H1 (cell line): ENCODE measurements at regions not wholly inside any gene's neighbourhood (a gene's known extent, or its start where the extent isn't known, plus 50 kb on each side); places are given as distances from the start of the nearest gene placed in this dataset.

ENCODE experiments used
- CTCF ChIA-PET: fragments of 300-600 bp; sonication (Branson Sonifier 250); formaldehyde crosslinking; loops from one replicate; lab custom pipeline; 2021; ENCODE audit not compliant: partially characterized antibody; lab: Charles Lee
- POLR2A ChIA-PET: fragments of 300-600 bp; sonication (Branson Sonifier 250); formaldehyde crosslinking; loops from one replicate; lab custom pipeline; 2021; ENCODE audit warnings: inconsistent platforms; ENCODE audit not compliant: partially characterized antibody; lab: Charles Lee
- DNase-seq, 2 experiments: peaks; one replicate each; pipeline versions ENCODE4 v3.0.0 to v3.0.0-alpha.2; 2010 to 2022; ENCODE audit warnings: low spot score in 2 of 2, low read depth in 1 of 2, mixed read lengths in 1 of 2
- FAIRE-seq: peaks from 2 replicates; lab custom pipeline; 2011; peaks lifted over from hg19 to GRCh38; lab: Jason Lieb, UNC
- H2AFZ ChIP-seq: 2 replicates; pipeline ENCODE4 v1.8.1; 2012; ENCODE audit warnings: low read length, inconsistent platforms
- H2AK5ac ChIP-seq: 2 replicates; pipeline ENCODE4 v1.6.1; 2013; ENCODE audit warnings: low read depth, low read length
- H2BK120ac ChIP-seq: replicated peaks from 2 replicates; pipeline ENCODE3; 2013; ENCODE audit warnings: low read depth, low read length, inconsistent platforms
- H2BK12ac ChIP-seq: 2 replicates; pipeline ENCODE4 v1.6.1; 2013; ENCODE audit warnings: low read depth, low read length
- H2BK15ac ChIP-seq: 2 replicates; pipeline ENCODE4 v1.6.1; 2013; ENCODE audit warnings: low read length
- H2BK20ac ChIP-seq: 2 replicates; pipeline ENCODE4 v1.6.1; 2013; ENCODE audit warnings: low read length
- H2BK5ac ChIP-seq: 2 replicates; pipeline ENCODE4 v1.6.1; 2013; ENCODE audit warnings: low read depth, low read length
- H3K14ac ChIP-seq: 2 replicates; pipeline ENCODE4 v1.6.1; 2013; ENCODE audit warnings: inconsistent platforms; ENCODE audit not compliant: insufficient read length
- H3K18ac ChIP-seq: 2 replicates; pipeline ENCODE4 v1.6.1; 2013; ENCODE audit warnings: low read length; ENCODE audit errors: extremely low read depth
- H3K23ac ChIP-seq: 2 replicates; pipeline ENCODE4 v1.6.1; 2013; ENCODE audit warnings: inconsistent platforms; ENCODE audit not compliant: insufficient read length
- H3K23me2 ChIP-seq: 2 replicates; pipeline ENCODE4 v1.6.1; 2013; ENCODE audit warnings: low read depth, low read length
- H3K27ac ChIP-seq: 2 replicates; pipeline ENCODE4 v1.6.1; 2011; ENCODE audit warnings: low read depth, low read length, inconsistent platforms
- H3K27me3 ChIP-seq, 4 experiments: replicated peaks in 1 of 4; 1 replicate in 1 of 4; 2 replicates in 3 of 4; pipeline versions ENCODE4 v1.6.1 to v1.8.1; 2011 to 2013; ENCODE audit warnings: low read length in 3 of 4, mild to moderate bottlenecking in 3 of 4, inconsistent platforms in 2 of 4, mixed read lengths in 2 of 4, moderate library complexity in 1 of 4; ENCODE audit not compliant: control insufficient read depth in 3 of 4, insufficient read depth in 3 of 4; ENCODE audit errors: extremely low read depth in 1 of 4
- H3K36me3 ChIP-seq, 4 experiments: 2 replicates each; pipeline versions ENCODE4 v1.6.1 to v1.8.1; 2011 to 2013; ENCODE audit warnings: mild to moderate bottlenecking in 4 of 4, low read length in 3 of 4, moderate library complexity in 2 of 4, control low read depth in 1 of 4, inconsistent platforms in 1 of 4; ENCODE audit not compliant: insufficient read depth in 4 of 4, control insufficient read depth in 2 of 4
- H3K4ac ChIP-seq: replicated peaks from 2 replicates; pipeline ENCODE3; 2013; ENCODE audit warnings: low read length, low read depth, mixed read lengths, inconsistent platforms; ENCODE audit not compliant: insufficient read length
- H3K4me1 ChIP-seq, 4 experiments: replicated peaks in 1 of 4; 1 replicate in 1 of 4; 2 replicates in 3 of 4; pipeline versions ENCODE4 v1.6.1 to v1.8.1; 2011 to 2013; ENCODE audit warnings: low read length in 3 of 4, inconsistent platforms in 2 of 4, mixed read lengths in 1 of 4; ENCODE audit not compliant: insufficient read depth in 4 of 4, control insufficient read depth in 3 of 4
- H3K4me2 ChIP-seq, 2 experiments: 2 replicates each; pipeline versions ENCODE4 v1.6.1 to v1.8.1; 2011 to 2013; ENCODE audit warnings: low read depth in 2 of 2, low read length in 2 of 2, control low read depth in 1 of 2, inconsistent platforms in 1 of 2, mild to moderate bottlenecking in 1 of 2; ENCODE audit not compliant: insufficient read depth in 1 of 2
- H3K4me3 ChIP-seq, 4 experiments: fragments of 200-600, 300-600 bp in 1 of 4; sonication (generic), shearing (Covaris generic), sonication (Bioruptor Twin) in 1 of 4; 2 replicates each; pipeline versions ENCODE4 v1.5.1 to v1.8.1; 2011 to 2016; ENCODE audit warnings: low read length in 4 of 4, low read depth in 3 of 4, control low read depth in 2 of 4, inconsistent platforms in 2 of 4, mild to moderate bottlenecking in 2 of 4, mixed read lengths in 1 of 4, moderate library complexity in 1 of 4; ENCODE audit not compliant: insufficient read depth in 2 of 4; ENCODE audit errors: extremely low read depth in 1 of 4
- H3K56ac ChIP-seq: replicated peaks from 2 replicates; pipeline ENCODE3; 2013; ENCODE audit warnings: low read depth, mild to moderate bottlenecking, mixed read lengths, low read length, inconsistent platforms; ENCODE audit not compliant: insufficient read length
- H3K79me1 ChIP-seq: 2 replicates; pipeline ENCODE4 v1.6.1; 2013; ENCODE audit warnings: low read depth, low read length, control low read depth
- H3K79me2 ChIP-seq, 2 experiments: 2 replicates each; pipeline versions ENCODE4 v1.6.1 to v1.8.1; 2012 to 2013; ENCODE audit warnings: low read length in 2 of 2, mild to moderate bottlenecking in 2 of 2, inconsistent platforms in 1 of 2; ENCODE audit not compliant: insufficient read depth in 2 of 2, control insufficient read depth in 1 of 2
- H3K9ac ChIP-seq, 4 experiments: replicated peaks in 1 of 4; 1 replicate in 1 of 4; 2 replicates in 3 of 4; pipeline versions ENCODE4 v1.6.1 to v1.8.1; 2011 to 2013; ENCODE audit warnings: low read depth in 3 of 4, low read length in 3 of 4, control low read depth in 2 of 4, mild to moderate bottlenecking in 2 of 4, moderate library complexity in 2 of 4, inconsistent platforms in 1 of 4; ENCODE audit errors: extremely low read depth in 1 of 4
- H3K9me3 ChIP-seq, 2 experiments: 2 replicates each; pipeline versions ENCODE4 v1.6.1 to v1.8.1; 2012 to 2013; ENCODE audit warnings: mild to moderate bottlenecking in 2 of 2, moderate library complexity in 2 of 2, control low read depth in 1 of 2, inconsistent platforms in 1 of 2, low read depth in 1 of 2, low read length in 1 of 2, mixed read lengths in 1 of 2; ENCODE audit not compliant: insufficient read depth in 2 of 2
- H4K20me1 ChIP-seq, 2 experiments: replicated peaks in 1 of 2; 2 replicates each; pipeline versions ENCODE3 to v1.8.1; 2011 to 2013; ENCODE audit warnings: inconsistent platforms in 2 of 2, low read length in 2 of 2, mild to moderate bottlenecking in 1 of 2; ENCODE audit not compliant: insufficient read depth in 2 of 2, control insufficient read depth in 1 of 2
- H4K5ac ChIP-seq: 2 replicates; pipeline ENCODE4 v1.6.1; 2013; ENCODE audit warnings: low read length, low read depth, mixed read lengths, inconsistent platforms; ENCODE audit not compliant: insufficient read length
- H4K8ac ChIP-seq: 2 replicates; pipeline ENCODE4 v1.8.0; 2013; ENCODE audit warnings: mild to moderate bottlenecking, moderate library complexity, low read length, inconsistent platforms; ENCODE audit not compliant: insufficient read depth; ENCODE audit errors: extremely low read depth
- H4K91ac ChIP-seq: replicated peaks from 2 replicates; pipeline ENCODE3; 2013; ENCODE audit warnings: low read length, mixed read lengths, inconsistent platforms; ENCODE audit not compliant: insufficient read length
- ATF2 ChIP-seq: IDR thresholded peaks from 2 replicates; pipeline ENCODE4 v1.6.1; 2012; ENCODE audit warnings: low read length, inconsistent platforms
- ATF3 ChIP-seq: IDR thresholded peaks from 2 replicates; pipeline ENCODE4 v1.6.1; 2011; ENCODE audit warnings: low read depth, mild to moderate bottlenecking, low read length; ENCODE audit not compliant: insufficient read depth
- CEBPB ChIP-seq: IDR thresholded peaks from 2 replicates; pipeline ENCODE4 v1.6.1; 2012; ENCODE audit warnings: low read depth, low read length
- CHD1 ChIP-seq: IDR thresholded peaks from 2 replicates; pipeline ENCODE4 v1.6.1; 2012; ENCODE audit warnings: low read depth, low read length, improper control_type of control experiment
- CHD2 ChIP-seq: IDR thresholded peaks from 2 replicates; pipeline ENCODE4 v1.6.1; 2012; ENCODE audit warnings: low read length, improper control_type of control experiment
- CREB1 ChIP-seq: IDR thresholded peaks from 2 replicates; pipeline ENCODE4 v1.6.1; 2012; ENCODE audit warnings: inconsistent platforms
- EGR1 ChIP-seq: IDR thresholded peaks from 2 replicates; pipeline ENCODE4 v1.6.1; 2011; ENCODE audit warnings: low read depth, low read length, borderline replicate concordance
- KDM1A ChIP-seq: fragments of 200-600, 300-600 bp; sonication (generic); IDR thresholded peaks from 2 replicates; pipeline ENCODE4 v1.7.1; 2016; ENCODE audit warnings: mild to moderate bottlenecking, low read length, borderline replicate concordance
- MAX ChIP-seq: IDR thresholded peaks from 2 replicates; pipeline ENCODE4 v1.6.1; 2012; ENCODE audit warnings: inconsistent platforms
- POLR2AphosphoS5 ChIP-seq: IDR thresholded peaks from 2 replicates; pipeline ENCODE4 v1.6.1; 2011; ENCODE audit warnings: low read depth, low read length
- RFX5 ChIP-seq: IDR thresholded peaks from 2 replicates; pipeline ENCODE4 v1.6.1; 2011; ENCODE audit warnings: low read depth, low read length, improper control_type of control experiment, borderline replicate concordance
- RXRA ChIP-seq: IDR thresholded peaks from 2 replicates; pipeline ENCODE4 v1.6.1; 2011; ENCODE audit warnings: low read depth, mild to moderate bottlenecking, low read length, moderate library complexity; ENCODE audit not compliant: insufficient read depth
- TBP ChIP-seq: IDR thresholded peaks from 2 replicates; pipeline ENCODE4 v1.6.1; 2011; ENCODE audit warnings: low read depth, low read length, improper control_type of control experiment

DNA sequence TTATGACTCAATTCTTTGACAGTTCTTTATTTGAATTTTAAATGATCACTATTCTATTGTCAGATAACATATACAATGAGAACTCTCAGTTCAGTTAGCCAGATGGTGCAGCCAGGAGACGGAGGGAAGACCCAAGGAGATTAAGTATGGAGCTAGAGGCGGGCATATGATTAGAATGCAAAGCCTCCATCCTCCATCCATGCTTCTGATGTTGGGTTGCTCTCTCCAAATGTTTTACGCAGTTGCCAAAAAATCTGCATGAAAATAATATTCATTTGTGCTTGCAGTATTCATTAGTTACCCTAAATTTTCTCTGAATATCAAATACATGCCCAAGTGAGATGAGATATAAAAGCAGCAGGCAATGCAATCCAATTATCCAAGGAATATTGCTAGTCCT is 874.8 kb downstream of the C4orf33 start (continued):
- TF ChIP-seq CREB1: no peak

DNA sequence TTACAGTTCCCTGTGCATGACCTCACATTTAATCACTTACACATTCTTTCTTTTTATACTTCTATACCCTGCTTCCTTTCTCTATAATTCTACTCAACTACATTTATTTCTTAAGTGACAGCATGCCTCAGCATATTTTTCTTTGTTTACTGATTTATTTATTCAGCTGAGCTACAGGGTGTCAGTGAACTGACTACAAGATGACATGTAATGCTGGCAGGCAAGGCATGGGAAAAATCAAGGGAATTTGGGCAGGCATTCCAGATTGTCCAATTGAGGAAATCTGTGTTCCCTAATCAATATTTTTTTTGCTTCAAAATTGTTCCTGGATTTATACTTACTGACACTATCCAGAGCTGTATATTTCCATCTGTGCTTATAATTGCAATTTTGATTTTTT is 875.5 kb downstream of the C4orf33 start:
- H2AK5ac ChIP-seq: no peak overlapping the region
- no peak overlapping the region for H2AFZ ChIP-seq
- no peaks in the 10 kb centered on the region for H4K20me1 ChIP-seq
- H3K23me2 ChIP-seq: no peaks in the 10 kb centered on the region
- H4K5ac ChIP-seq: no peak overlapping the region
- H2BK15ac ChIP-seq: no peak overlapping the region
- no peak overlapping the region for H2BK120ac ChIP-seq
- no peak overlapping the region for H3K9ac ChIP-seq
- FAIRE-seq: no peak
- no peaks in the 10 kb centered on the region for H3K36me3 ChIP-seq
- no peak overlapping the region for H3K18ac ChIP-seq
- no peaks in the 10 kb centered on the region for H3K9me3 ChIP-seq
- H2BK20ac ChIP-seq: no peak overlapping the region
- ChIA-PET CTCF (interaction anchor here (0.5 to 1.8 kb wide), 9 partner anchors 12 to 766 kb away, joined by 3 to 5 read pairs (median 4); no protein-coding TSS in a partner anchor), POLR2A (no interaction called here)
- H2BK12ac ChIP-seq: no peak overlapping the region
- H3K27me3 ChIP-seq: no peaks in the 10 kb centered on the region
- no peak overlapping the region for H4K91ac ChIP-seq
- no peaks in the 10 kb centered on the region for H3K79me2 ChIP-seq
- no peak overlapping the region for H3K56ac ChIP-seq
- no peaks in the 10 kb centered on the region for H3K4me1 ChIP-seq
- no peak overlapping the region for H3K14ac ChIP-seq
- H4K8ac ChIP-seq: no peak overlapping the region
- H3K79me1 ChIP-seq: no peaks in the 10 kb centered on the region
- no peak overlapping the region for H3K4ac ChIP-seq
- no peak overlapping the region for H3K4me3 ChIP-seq
- no peak overlapping the region for H2BK5ac ChIP-seq
- H3K27ac ChIP-seq: no peak overlapping the region
- H3K23ac ChIP-seq: no peak overlapping the region
- DNase-seq: no peak
- H3K4me2 ChIP-seq: no peak overlapping the region
- TF ChIP-seq CEBPB (no peak), EGR1 (no peak), ATF2 (no peak), CHD2 (no peak), MAX (no peak), POLR2AphosphoS5 (no peak), TBP (no peak), RFX5 (no peak), RXRA (no peak), ATF3 (no peak), CHD1 (no peak), KDM1A (no peak)
